Loucy (cell line): ENCODE measurements at regions not wholly inside any gene's neighbourhood (a gene's known extent, or its start where the extent isn't known, plus 50 kb on each side); places are given as distances from the start of the nearest gene placed in this dataset.

Experiments used
- H2AFZ ChIP-seq: fragments of 200-600 bp; sonication (generic); 2 replicates; pipeline ENCODE4 v1.6.0; 2016; ENCODE audit warnings: antibody characterized with exemption, mild to moderate bottlenecking, low read length, moderate library complexity
- H3F3A ChIP-seq: fragments of 200-600 bp; 2 replicates; pipeline ENCODE4 v1.6.0; 2016; ENCODE audit warnings: antibody characterized with exemption, low read depth, mild to moderate bottlenecking
- H3K27me3 ChIP-seq: fragments of 200-600 bp; sonication (generic); 2 replicates; pipeline ENCODE4 v1.6.1; 2014; ENCODE audit warnings: low read length, mild to moderate bottlenecking; ENCODE audit not compliant: insufficient read depth, poor library complexity, severe bottlenecking
- H3K36me3 ChIP-seq: fragments of 200-600 bp; sonication (generic); 2 replicates; pipeline ENCODE4 v1.6.1; 2016; ENCODE audit warnings: low read length; ENCODE audit not compliant: insufficient read depth
- H3K4me1 ChIP-seq: fragments of 200-600 bp; sonication (generic); 2 replicates; pipeline ENCODE4 v1.5.1; 2014; ENCODE audit warnings: low read length, mild to moderate bottlenecking; ENCODE audit not compliant: insufficient read depth, poor library complexity, severe bottlenecking
- H3K4me2 ChIP-seq: fragments of 200-600 bp; sonication (generic); 2 replicates; pipeline ENCODE4 v1.6.0; 2014; ENCODE audit warnings: antibody characterized with exemption, low read length, low read depth, mild to moderate bottlenecking; ENCODE audit not compliant: poor library complexity, severe bottlenecking
- H3K4me3 ChIP-seq: fragments of 200-600 bp; sonication (generic); 2 replicates; pipeline ENCODE4 v1.5.1; 2014; ENCODE audit warnings: low read length, mild to moderate bottlenecking, mixed read lengths; ENCODE audit not compliant: poor library complexity, severe bottlenecking
- H3K79me2 ChIP-seq: fragments of 200-600 bp; sonication (generic); 2 replicates; pipeline ENCODE4 v1.6.1; 2014; ENCODE audit warnings: low read length; ENCODE audit not compliant: insufficient read depth
- H3K9ac ChIP-seq: fragments of 200-600 bp; sonication (generic); 2 replicates; pipeline ENCODE4 v1.6.0; 2014; ENCODE audit warnings: mild to moderate bottlenecking, low read depth, low read length, moderate library complexity; ENCODE audit not compliant: poor library complexity, severe bottlenecking
- H3K9me2 ChIP-seq: fragments of 200-600 bp; sonication (generic); replicated peaks from 2 replicates; pipeline ENCODE4 v1.6.1; 2016; ENCODE audit warnings: low read depth, low read length, mixed read lengths
- H3K9me3 ChIP-seq: fragments of 200-600 bp; sonication (generic); 2 replicates; pipeline ENCODE4 v1.6.1; 2014; ENCODE audit warnings: mild to moderate bottlenecking, antibody characterized with exemption, low read length, low read depth; ENCODE audit not compliant: insufficient read depth
- H4K20me1 ChIP-seq: fragments of 200-600 bp; sonication (generic); 2 replicates; pipeline ENCODE4 v1.6.0; 2014; ENCODE audit warnings: antibody characterized with exemption, low read length, mild to moderate bottlenecking; ENCODE audit not compliant: insufficient read depth, poor library complexity, severe bottlenecking
- CTCF ChIP-seq: fragments of 200-600 bp; sonication (generic); conservative IDR thresholded peaks from 2 replicates; pipeline ENCODE4 v1.5.1; 2014; ENCODE audit warnings: mild to moderate bottlenecking, antibody characterized with exemption, low read length
- EZH2phosphoT487 ChIP-seq: fragments of 200-600 bp; IDR thresholded peaks from 2 replicates; pipeline ENCODE4 v1.6.1; 2018; ENCODE audit warnings: antibody characterized with exemption, mild to moderate bottlenecking, moderate library complexity, borderline replicate concordance

- Histone ChIP-seq H3K4me2 (no peak overlapping the region), H3K79me2 (no peaks in the 10 kb centered on the region), H3K9me3 (no peaks in the 10 kb centered on the region), H3K4me3 (no peak overlapping the region), H3K4me1 (no peaks in the 10 kb centered on the region), H2AFZ (no peak overlapping the region), H3K36me3 (no peaks in the 10 kb centered on the region), H4K20me1 (no peaks in the 10 kb centered on the region), H3F3A (no peaks in the 10 kb centered on the region), H3K9ac (no peak overlapping the region), H3K9me2 (no peaks in the 10 kb centered on the region), H3K27me3 (no peaks in the 10 kb centered on the region)
- TF ChIP-seq EZH2phosphoT487 = no peak
These were observed 358.3 kb upstream of the TPM1 start for GRCh38 chr15:62684123-62684808.

DNA sequence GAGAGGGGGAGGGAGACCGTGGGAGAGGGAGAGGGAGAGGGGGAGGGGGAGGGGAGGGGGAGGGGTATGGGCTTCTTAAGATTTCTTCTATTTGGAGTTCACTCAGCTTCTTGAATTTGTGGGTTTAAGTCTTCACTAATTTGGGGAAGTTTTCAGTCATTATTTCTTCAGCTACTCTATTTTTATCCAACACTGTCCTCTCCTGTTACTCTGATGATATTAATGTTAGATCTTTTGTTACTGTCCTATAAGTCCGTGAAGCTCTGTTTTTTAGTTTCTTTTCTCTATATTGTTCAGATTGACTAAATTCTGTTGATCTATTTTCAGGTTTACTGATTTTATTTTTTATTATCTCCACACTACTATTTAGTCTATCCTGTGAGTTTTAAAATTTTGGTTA is 351.5 kb upstream of the TPM1 start:
- no peak overlapping the region for H3K9ac ChIP-seq
- no peak overlapping the region for H3K4me2 ChIP-seq
- no peaks in the 10 kb centered on the region for H3K9me3 ChIP-seq
- H3K36me3 ChIP-seq = no peaks in the 10 kb centered on the region
- H3K27me3 ChIP-seq = no peaks in the 10 kb centered on the region
- no peaks in the 10 kb centered on the region for H3K79me2 ChIP-seq
- TF ChIP-seq CTCF = no peak
- no peak for TF ChIP-seq EZH2phosphoT487
- no peak overlapping the region for H2AFZ ChIP-seq
- no peaks in the 10 kb centered on the region for H4K20me1 ChIP-seq
- no peak overlapping the region for H3K4me3 ChIP-seq
- no peaks in the 10 kb centered on the region for H3K4me1 ChIP-seq
- H3K9me2 ChIP-seq = no peaks in the 10 kb centered on the region
- H3F3A ChIP-seq = no peaks in the 10 kb centered on the region

GRCh38 chr15:62697636-62698035 is 344.9 kb upstream of the TPM1 start:
- Histone ChIP-seq H3F3A (no peaks in the 10 kb centered on the region), H3K9ac (no peak overlapping the region), H3K4me1 (no peaks in the 10 kb centered on the region), H3K4me2 (no peak overlapping the region), H3K9me3 (no peaks in the 10 kb centered on the region), H3K4me3 (no peak overlapping the region), H3K9me2 (no peaks in the 10 kb centered on the region), H2AFZ (no peak overlapping the region), H3K36me3 (no peaks in the 10 kb centered on the region), H3K27me3 (no peaks in the 10 kb centered on the region), H4K20me1 (no peaks in the 10 kb centered on the region), H3K79me2 (no peaks in the 10 kb centered on the region)
- TF ChIP-seq CTCF (no peak), EZH2phosphoT487 (no peak)

GRCh38 chr15:62698646-62699045 is 343.9 kb upstream of the TPM1 start:
- H3K36me3 ChIP-seq = no peaks in the 10 kb centered on the region
- TF ChIP-seq CTCF = no peak
- no peak for TF ChIP-seq EZH2phosphoT487
- no peak overlapping the region for H3K9ac ChIP-seq
- H3K4me1 ChIP-seq = no peaks in the 10 kb centered on the region
- no peaks in the 10 kb centered on the region for H3K27me3 ChIP-seq
- no peak overlapping the region for H2AFZ ChIP-seq
- no peaks in the 10 kb centered on the region for H4K20me1 ChIP-seq
- no peaks in the 10 kb centered on the region for H3K9me3 ChIP-seq
- no peaks in the 10 kb centered on the region for H3F3A ChIP-seq
- no peaks in the 10 kb centered on the region for H3K79me2 ChIP-seq
- no peak overlapping the region for H3K4me2 ChIP-seq
- no peak overlapping the region for H3K4me3 ChIP-seq
- H3K9me2 ChIP-seq = no peaks in the 10 kb centered on the region
